ENCODE measurements at regions not wholly inside any gene's neighbourhood (a gene's known extent, or its start where the extent isn't known, plus 50 kb on each side); places are given as distances from the start of the nearest gene placed in this dataset.
"Not testable (repeated sequence)": the region's sequence is repeated elsewhere in the genome, so short reads cannot be mapped to it uniquely, and the experiment has no call there.

- DNase-seq, result peak; percentile 24
Measured at GRCh38 chr13:33676045-33676989, 141.6 kb upstream of the RFC3 start.

- peak; percentile 20 for DNase-seq
Measured at GRCh38 chr13:33677215-33677614, 140.7 kb upstream of the RFC3 start.

- no peak for DNase-seq
Measured at GRCh38 chr13:33678084-33678483, 139.9 kb upstream of the RFC3 start.

GRCh38 chr13:33678906-33679657, 138.9 kb upstream of the RFC3 start:
- DNase-seq, result no peak

GRCh38 chr13:33679658-33680012, 138.3 kb upstream of the RFC3 start:
- DNase-seq, result no peak

- no peak for DNase-seq
Measured at GRCh38 chr13:33682020-33682564, 135.9 kb upstream of the RFC3 start.

- not testable (repeated sequence) for DNase-seq
Measured at GRCh38 chr13:33682646-33683045, 135.3 kb upstream of the RFC3 start.

- DNase-seq, result no peak
Measured at GRCh38 chr13:33683376-33683775, 134.6 kb upstream of the RFC3 start.

- DNase-seq, result no peak
Measured at GRCh38 chr13:33684874-33685273, 133.1 kb upstream of the RFC3 start.

GRCh38 chr13:33686772-33687480, 131.0 kb upstream of the RFC3 start:
- no peak for DNase-seq

GRCh38 chr13:33690354-33690753, 127.6 kb upstream of the RFC3 start:
- no peak for DNase-seq

- no peak for DNase-seq
Measured at GRCh38 chr13:33691980-33692379, 126.0 kb upstream of the RFC3 start.

GRCh38 chr13:33692531-33692930, 125.4 kb upstream of the RFC3 start:
- DNase-seq, result no peak

- no peak for DNase-seq
Measured at GRCh38 chr13:33694546-33694945, 123.4 kb upstream of the RFC3 start.

GRCh38 chr13:33696530-33696929, 121.4 kb upstream of the RFC3 start:
- no peak for DNase-seq

GRCh38 chr13:33697926-33698325, 120.0 kb upstream of the RFC3 start:
- no peak for DNase-seq

GRCh38 chr13:33707449-33707848, 110.5 kb upstream of the RFC3 start:
- DNase-seq, result no peak

- DNase-seq, result no peak
Measured at GRCh38 chr13:33710924-33711323, 107.0 kb upstream of the RFC3 start.

GRCh38 chr13:33711436-33711835, 106.5 kb upstream of the RFC3 start:
- no peak for DNase-seq

- DNase-seq, result no peak
Measured at GRCh38 chr13:33717775-33718174, 100.2 kb upstream of the RFC3 start.

- no peak for DNase-seq
Measured at GRCh38 chr13:33721724-33722123, 96.2 kb upstream of the RFC3 start.

- DNase-seq, result no peak
Measured at GRCh38 chr13:33722216-33722915, 95.6 kb upstream of the RFC3 start.

GRCh38 chr13:33723365-33723764, 94.6 kb upstream of the RFC3 start:
- no peak for DNase-seq

Measured in DMS153 (cell line).